HG03139 (cell line): ENCODE measurements at regions not wholly inside any gene's neighbourhood (a gene's known extent, or its start where the extent isn't known, plus 50 kb on each side); places are given as distances from the start of the nearest gene placed in this dataset.

Experiments
- ATAC-seq: cut with Tn5 transposase; IDR thresholded peaks from one replicate; pipeline ENCODE4 v1.9.1; 2021; ENCODE audit not compliant: unreplicated experiment

- ATAC-seq = no peak
Observed at GRCh38 chr3:174398761-174399160, 460.4 kb upstream of the NAALADL2 start.

DNA sequence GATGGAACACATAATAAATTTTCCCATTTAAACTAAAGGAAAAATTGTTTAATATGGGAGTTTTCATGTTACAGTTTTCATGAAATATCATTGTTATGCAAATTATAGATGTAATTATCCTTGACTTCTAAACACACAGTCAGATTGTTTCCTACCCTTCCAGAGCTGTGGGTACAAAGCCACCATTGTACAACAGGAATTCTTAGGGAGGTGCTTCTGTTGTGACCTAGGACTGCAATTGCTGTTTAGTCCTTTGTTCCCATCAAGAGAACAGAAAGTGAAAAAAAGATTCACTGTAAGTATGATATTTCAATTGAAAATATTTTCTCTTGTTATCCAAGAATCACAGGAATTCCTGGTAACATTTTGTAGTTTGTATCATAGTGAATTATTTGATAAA is 455.3 kb upstream of the NAALADL2 start:
- no peak for ATAC-seq

- ATAC-seq = no peak
Observed at GRCh38 chr3:174408310-174408709, 450.8 kb upstream of the NAALADL2 start.

DNA sequence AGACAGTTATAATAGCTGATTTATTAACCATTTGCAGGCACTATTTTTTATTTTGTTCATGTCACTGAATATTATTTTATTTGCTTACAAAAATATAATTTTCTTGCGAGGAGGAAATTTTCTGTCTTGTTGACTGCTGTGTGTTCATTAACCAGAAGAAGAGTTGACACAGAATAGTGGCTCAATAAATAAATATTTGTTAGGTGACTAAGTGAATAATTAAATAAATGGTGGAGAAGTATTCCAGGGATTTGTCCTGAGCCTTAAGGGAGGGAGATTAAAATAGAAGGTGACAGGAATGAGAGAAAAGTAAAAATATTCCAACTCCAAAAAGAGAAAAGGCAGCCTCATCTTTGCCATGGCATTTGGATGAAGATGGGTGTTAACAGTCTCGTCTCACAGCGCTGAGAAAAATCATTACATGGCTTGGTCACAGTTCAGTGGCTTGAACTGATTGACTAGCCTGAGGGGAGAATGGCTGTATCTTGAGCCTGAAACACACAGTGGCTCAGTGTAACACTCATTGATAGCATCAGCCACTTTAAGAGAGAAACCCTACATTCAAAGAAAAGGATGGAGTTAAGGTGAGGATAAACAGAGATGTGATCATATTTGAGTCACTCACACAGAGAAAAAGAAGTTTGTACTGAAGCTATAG is 449.9 kb upstream of the NAALADL2 start:
- ATAC-seq = no peak

- no peak for ATAC-seq
Observed at GRCh38 chr3:174413062-174413912, 445.8 kb upstream of the NAALADL2 start.

GRCh38 chr3:174414902-174415301 is 444.2 kb upstream of the NAALADL2 start:
- no peak for ATAC-seq

DNA sequence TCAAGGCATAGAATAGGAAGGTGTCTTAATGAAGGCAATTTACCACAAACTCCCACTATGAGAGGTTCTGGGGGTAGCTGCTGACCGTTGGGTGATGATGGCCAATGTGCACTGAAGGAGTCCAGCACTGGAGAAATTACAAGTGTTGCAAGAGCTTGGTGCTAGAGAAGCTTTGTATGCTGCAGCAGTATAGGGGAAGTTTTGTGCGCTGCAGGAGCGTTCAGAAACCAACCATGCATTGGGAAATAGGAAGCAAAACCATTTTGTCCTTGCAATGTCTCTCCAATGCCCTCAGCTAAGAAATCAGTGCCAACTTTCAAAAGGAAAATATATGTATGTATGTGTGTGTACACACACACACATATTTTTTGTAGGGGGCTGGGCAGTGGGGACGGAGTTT is 441.6 kb upstream of the NAALADL2 start:
- ATAC-seq = no peak

GRCh38 chr3:174419216-174419615 is 439.9 kb upstream of the NAALADL2 start:
- no peak for ATAC-seq

GRCh38 chr3:174423936-174424335 is 435.2 kb upstream of the NAALADL2 start:
- no peak for ATAC-seq

DNA sequence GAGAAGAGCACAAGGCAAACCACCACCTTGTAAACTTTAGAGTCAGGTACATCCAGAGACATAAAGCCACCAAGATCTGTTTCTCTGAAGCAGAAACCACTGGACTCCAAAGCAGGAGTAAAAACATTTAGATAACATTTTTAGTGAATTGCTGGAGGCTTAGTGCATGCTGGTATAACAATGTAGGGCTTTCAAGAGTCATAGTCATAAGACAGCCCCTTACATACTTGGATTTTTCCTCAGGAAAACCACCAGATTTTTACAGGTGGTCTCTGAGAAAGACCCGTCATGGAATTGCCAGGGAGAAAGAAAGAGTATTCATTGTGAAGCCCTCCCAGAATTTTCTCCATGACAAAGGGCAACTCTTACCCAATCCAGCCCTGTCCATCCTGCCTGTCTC is 434.5 kb upstream of the NAALADL2 start:
- ATAC-seq = no peak

DNA sequence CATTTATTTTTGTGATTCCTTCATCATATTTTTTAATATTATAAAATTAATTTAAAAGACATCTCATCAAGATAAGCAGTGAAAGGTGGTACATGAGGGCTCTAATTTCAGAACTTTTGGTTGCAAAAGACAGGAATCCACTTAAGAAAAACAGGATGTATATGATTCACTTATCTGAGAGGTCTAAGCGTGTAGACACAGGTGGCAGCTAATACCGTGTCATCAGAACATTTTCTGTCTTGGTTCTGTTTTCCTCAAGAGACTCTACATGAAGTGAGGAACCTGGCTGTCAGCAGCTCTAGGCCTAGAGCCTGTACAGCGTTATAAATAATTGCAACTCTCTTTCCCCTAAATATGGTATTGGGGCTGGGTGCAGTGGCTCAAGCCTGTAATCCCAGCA is 433.7 kb upstream of the NAALADL2 start:
- no peak for ATAC-seq

DNA sequence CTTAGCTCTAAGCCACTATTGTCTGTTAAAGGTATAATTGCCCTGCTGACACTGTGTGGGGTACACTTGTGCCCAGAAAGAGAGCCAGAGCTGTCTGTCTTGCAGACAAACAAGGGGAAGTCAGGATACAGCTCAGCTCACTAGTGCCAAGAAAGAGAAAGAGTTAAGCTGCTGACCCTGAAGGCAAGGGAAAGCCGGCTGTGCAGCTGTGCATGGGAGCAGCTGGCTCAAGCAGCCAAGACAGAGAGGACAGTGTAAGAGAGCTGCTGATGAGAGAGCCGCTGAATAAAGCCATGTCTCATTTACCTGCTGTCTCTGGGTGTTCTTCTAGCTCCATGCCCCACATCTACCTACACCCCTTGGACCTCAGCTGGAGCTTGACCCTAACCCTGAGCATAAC is 428.1 kb upstream of the NAALADL2 start:
- no peak for ATAC-seq

GRCh38 chr3:174431717-174432116 is 427.4 kb upstream of the NAALADL2 start:
- ATAC-seq = no peak

DNA sequence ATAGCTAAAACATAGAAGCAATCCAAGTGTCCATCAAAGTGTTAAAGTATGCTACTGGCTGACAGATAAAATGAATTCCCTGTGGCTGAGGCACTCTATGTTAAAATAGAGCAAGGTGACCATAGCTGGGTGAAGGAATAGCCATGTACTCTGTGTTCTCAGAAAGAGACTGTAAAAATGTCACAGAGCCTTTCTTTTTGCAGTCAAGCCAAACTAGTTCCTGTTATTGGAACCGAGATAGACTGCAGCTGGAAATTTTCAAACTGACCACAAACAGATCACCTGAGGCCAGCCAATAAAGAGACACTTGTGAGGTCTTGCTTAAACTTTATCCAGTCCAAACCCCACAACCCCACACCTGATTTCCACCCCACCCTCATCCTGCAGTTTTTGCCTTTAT is 422.8 kb upstream of the NAALADL2 start:
- ATAC-seq = no peak

DNA sequence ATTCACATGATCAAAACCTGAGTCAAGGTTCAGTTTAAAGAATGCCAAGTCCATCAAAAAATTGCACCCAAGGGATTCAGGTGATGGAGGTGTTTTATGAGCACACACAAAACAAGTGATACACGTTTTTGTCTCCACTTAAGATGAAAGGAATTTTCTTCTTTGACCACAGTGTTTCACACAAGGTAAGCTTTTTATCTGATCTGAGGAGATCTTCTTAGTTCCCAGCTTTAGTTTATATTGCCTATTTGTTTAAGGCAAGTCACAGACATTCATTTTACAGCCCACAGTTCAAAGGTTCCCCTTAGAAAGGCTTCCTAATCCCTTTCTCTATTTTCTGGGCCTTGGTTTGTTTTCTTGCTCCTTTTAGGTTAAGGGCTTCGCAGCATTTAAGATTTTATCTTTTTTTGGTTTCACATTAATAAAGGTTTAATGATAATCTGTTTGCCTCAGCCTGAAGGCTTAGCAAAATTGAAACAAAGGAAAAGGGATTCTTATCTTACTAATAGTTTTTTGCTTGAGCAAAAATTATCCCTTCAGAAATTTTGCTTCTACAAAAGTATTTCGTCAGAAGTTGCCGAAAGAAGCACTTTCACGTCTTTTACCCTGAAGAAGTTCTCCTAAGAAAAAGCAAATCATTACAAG is 420.5 kb upstream of the NAALADL2 start:
- ATAC-seq = no peak

DNA sequence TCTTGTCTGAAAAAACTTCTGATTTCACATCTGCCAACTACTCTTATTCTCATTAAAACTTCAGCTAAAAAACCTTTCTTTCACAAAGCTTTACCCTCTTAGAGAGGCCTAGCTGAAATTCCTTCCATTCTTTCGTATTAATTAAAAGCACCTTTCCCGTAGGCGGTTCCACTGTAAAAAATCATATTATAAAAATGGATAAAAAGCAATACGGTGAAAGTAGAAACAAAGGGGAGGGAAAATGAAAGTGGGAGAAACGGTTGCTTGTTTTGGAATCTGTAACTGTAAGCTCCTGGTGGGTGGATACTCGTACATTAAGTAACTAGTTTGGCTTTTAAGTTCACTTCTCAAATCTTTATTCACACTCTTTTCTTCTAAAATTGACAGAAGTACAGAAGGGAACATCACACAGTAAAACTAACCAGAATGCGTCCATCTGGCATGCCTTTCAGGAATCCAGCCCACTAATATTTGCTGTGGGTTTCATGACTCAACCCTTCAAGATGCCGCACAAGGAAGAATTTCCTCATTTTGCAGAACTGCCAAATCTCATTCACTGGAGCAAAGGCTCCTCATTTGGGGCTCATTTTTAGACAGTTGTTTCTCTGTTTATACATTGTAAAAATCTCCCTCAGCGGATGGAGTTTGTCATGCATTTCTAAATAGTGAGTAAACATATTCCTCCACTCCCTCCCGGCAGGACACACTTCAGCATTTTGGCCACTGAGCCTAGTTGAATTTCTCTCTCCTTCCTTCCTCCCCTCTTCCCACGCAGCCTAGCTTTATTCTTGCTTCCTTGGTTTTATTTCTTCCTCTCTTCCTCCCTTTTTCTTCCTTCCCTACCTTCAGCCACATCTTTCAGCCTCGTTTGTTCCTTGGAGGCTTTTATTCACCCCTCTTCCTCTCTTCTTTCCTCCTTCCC is 419.5 kb upstream of the NAALADL2 start:
- ATAC-seq = no peak

DNA sequence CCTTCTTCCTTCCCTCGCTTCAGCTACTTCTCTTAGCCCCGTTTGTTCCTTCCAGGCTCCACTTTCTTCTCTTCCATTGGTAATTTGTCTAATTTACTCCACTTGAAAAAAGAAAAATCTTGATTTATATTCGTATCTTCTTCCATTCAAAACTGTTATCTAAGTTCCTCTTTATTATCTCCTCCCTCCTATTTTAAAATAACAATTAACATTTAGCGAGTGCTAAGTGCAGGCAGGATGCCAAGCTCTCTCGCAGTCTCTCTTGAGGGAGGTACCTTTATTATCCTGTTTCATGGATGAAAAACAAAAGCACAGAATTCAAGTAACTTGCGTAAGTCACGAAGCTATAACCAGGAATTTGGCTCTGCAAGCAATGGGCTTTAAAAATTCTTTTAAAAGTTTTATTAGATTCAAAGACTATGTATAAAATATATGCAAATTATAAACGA is 418.9 kb upstream of the NAALADL2 start:
- no peak for ATAC-seq

- ATAC-seq = peak; percentile 60
Observed at GRCh38 chr3:174440741-174441587, 418.2 kb upstream of the NAALADL2 start.

GRCh38 chr3:174441588-174442301 is 417.4 kb upstream of the NAALADL2 start:
- no peak for ATAC-seq
